GM21717 (cell line): ENCODE measurements at regions not wholly inside any gene's neighbourhood (a gene's known extent, or its start where the extent isn't known, plus 50 kb on each side); places are given as distances from the start of the nearest gene placed in this dataset.
"Not testable (repeated sequence)": the region's sequence is repeated elsewhere in the genome, so short reads cannot be mapped to it uniquely, and the experiment has no call there.

ENCODE experiments used
- ATAC-seq: cut with Tn5 transposase; IDR thresholded peaks from one replicate; pipeline ENCODE4 v1.9.1; 2021; ENCODE audit warnings: mild to moderate bottlenecking, moderate library complexity; ENCODE audit not compliant: unreplicated experiment

- no peak for ATAC-seq
These were observed 303.5 kb upstream of the ZNF804A start for GRCh38 chr2:184294831-184295230.

DNA sequence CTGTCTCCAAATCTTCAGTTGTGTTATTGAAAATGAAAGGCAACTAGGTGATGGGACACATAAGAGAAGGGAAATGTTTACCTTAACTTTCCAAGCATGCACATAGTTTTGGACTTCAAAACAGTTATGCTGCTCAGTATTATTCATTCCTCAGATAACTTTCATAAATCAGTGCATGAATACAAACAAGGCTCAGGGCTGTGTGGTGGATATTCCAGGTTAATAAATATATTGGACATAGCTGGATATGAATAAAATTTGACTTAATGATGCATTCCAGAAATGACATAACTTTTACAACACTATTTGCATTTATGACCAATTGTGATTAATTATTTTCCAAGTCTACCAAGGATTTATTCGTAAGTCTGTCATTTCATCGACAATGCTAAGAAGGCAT, 301.2 kb upstream of the ZNF804A start:
- no peak for ATAC-seq

DNA sequence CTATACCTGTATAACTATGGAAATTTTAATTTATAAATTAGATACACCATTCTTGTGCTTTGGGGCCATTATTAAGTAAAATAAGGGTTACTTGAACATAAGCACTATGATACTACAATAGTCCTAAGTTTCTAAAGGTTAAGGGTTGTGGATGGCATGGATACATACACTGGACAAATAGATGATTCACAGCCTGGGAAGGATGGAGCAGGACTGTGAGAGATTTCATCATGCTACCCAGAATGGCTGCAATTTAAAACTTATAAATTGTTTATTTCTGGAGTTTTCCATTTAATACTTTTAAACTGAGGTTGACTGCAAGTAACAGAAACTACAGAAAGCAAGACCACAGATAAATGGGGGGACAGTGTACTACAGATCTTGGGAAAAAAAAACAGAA, 295.8 kb upstream of the ZNF804A start:
- ATAC-seq, result no peak

GRCh38 chr2:184304006-184304405, 294.3 kb upstream of the ZNF804A start:
- no peak for ATAC-seq

DNA sequence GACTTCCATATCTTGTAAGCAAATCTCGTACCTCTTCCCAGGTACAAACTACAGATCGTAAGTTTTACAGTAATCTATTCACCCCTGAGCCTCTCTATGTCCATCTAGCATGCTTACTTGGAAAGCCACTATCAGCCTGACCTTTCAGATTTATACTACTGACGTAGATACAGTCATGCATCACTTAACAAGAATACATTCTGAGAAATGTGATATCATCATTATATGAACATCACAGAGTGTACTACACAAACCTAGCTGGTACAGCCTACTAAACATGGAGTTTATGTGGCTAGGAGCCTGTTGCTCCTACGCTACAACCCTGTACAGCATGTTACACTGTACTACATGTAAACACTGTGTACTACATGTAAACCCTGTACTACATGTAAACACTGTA, 293.2 kb upstream of the ZNF804A start:
- no peak for ATAC-seq

- no peak for ATAC-seq
These were observed 289.6 kb upstream of the ZNF804A start for GRCh38 chr2:184308706-184309105.

DNA sequence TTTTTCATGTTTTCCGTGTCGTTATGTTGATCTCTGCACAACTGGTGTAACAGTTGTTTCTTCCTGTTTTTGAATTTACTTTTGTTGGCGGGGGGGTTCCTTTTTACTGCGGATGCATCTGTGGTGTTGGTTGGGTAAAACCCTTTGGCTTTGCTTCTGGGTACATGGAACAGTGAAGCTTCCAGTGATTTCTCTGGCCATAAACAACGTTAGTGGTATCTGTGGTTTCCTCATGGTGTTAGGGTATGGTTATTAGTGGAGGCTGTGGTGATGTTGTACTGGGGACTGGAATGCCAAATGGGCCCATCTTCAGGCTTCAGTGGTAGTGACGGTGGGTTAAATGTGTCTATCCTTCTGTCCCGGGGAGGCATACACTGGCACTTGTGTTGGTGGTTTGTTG, 285.4 kb upstream of the ZNF804A start:
- ATAC-seq, result no peak

GRCh38 chr2:184314829-184315228, 283.5 kb upstream of the ZNF804A start:
- ATAC-seq, result no peak

DNA sequence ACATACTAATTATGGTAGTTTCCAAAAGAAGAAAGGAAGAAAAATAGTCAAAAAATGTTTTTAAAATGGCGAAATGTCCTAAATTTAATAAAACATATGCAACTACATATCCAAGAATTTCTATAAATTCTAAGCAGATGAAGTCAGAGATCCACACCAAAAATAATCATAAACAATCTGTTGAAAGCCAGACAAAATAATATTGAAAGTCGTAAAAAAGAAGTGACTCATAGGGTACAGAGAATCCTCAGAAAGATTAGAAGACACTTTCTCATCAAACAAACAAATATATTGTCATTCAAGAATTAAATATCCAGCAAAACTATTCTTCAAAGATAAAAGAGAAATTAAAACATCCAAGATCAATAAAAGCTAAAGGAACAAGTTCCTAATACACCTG, 281.4 kb upstream of the ZNF804A start:
- no peak for ATAC-seq

DNA sequence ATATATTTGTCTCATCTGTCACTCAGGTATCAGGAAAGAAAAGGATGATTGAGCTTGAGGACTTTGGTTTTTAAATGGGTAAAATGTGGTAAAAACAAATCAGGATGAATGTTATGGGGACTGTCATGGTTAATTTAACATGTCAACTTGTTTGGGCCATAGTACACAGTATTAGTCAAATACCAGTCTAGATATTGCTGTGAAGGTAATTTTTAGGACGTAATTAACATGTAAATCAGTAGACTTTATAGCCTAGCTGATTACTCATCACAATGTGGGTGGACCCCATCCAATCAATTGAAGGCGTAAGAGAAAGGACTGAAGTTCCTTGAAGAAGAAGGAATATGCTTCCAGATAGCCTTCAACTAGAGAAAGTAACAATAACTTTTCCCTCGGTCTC, 275.7 kb upstream of the ZNF804A start:
- no peak for ATAC-seq

DNA sequence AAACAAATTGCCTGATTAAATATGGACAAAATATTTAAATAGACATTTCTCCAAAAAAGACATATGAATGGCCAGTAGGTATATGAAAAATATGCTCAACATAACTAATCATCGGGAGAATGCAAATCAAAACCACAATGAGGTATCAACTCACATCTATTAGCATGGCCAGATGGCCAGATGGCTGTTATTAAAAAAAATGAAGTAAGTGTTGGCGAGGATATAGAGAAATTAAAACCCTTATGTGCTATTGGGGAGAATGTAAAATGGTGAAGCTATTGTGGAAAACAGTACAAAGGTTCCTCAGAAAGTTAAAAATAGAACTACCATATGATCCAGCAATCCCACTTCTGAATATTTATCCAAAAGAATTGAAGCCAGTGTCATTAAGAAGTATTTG, 272.3 kb upstream of the ZNF804A start:
- no peak for ATAC-seq

GRCh38 chr2:184327805-184328204, 270.5 kb upstream of the ZNF804A start:
- not testable (repeated sequence) for ATAC-seq

DNA sequence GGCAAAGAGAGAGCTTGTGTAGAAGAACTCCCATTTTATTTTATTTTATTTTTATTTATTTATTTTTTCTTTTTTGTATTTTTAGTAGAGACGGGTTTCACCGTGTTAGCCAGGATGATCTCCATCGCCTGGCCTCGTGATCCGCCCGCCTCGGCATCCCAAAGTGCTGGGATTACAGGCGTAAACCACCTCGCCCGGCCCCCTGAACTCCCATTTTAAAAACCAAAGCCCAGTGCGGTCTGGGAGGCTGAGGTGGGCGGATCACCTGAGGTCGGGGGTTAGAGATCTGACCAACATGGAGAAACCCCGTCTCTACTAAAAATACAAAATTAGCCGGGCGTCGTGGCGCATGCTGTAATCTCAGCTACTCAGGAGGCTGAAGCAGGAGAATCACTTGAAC, 267.8 kb upstream of the ZNF804A start:
- ATAC-seq, result not testable (repeated sequence)

DNA sequence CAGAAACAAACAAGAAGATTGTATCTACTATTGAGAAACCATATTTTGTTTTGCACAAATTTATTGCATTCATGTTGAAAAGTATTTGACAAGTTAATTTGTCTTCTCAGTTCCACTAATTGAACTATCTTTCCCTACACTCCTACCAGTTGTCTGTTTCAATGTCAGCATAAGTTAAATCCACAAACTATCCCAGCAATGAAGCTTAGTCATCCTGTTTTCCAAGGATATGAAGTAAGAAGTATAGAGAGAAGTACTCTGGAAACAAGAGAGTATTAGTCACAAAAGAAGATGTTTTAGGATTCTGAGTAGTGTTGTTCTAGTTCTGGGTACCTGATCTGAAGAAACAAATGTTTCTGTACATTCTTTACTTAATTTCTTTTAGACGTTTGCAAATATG, 261.6 kb upstream of the ZNF804A start:
- ATAC-seq, result no peak

DNA sequence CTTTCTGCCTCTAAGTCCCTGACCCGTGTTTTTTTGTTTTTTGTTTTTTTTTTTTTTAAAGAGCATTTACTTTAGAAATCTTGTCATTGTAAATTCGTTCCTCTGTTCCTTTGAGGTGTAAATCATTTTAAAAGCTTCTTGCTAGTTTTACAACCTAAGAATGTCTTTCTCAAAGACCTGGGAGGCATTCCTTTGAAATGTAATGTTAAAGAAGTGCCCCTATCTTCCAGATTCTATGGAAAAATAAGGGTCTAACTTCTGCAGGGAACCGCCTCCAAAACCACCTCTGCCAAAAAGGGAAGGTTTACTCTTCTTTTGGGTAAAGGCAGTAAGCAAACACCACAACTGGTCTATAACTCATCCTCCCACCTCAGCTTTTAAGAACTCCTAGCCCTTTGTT, 259.6 kb upstream of the ZNF804A start:
- no peak for ATAC-seq

DNA sequence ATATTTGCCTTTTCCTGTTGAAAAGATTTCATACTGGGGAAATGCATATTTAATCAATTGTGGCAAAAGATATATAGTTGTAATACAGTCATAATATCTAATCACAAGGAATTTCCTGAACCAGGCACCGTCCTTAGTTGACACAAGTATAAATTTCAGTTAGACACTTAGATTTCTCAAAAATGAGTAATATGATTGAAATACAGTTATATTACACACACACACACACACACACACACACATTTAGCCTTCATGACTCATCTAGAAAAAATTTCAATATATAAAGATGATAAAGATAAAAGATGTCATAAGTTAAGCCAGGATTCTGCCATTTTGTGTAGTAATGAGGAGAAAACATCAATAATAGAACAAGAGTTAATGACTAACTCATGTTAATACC, 258.4 kb upstream of the ZNF804A start:
- no peak for ATAC-seq

GRCh38 chr2:184346338-184346862, 251.9 kb upstream of the ZNF804A start:
- no peak for ATAC-seq

DNA sequence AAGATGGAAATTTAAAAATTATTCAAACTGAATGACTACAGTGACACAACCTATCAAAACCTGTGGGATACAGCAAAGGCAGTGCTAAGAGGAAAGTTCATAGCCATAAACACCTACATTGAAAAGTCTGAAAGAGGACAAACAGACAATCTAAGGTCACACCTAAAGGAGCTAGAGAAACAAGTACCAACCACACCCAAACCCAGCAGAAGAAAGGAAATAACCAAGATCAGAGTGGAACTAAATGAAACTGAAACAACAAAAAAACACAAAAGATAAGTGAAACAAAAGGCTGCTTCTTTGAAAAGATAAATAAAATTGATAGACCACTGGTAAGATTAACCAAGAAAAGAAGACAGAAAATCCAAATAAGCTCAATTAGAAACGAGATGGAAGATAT, 247.2 kb upstream of the ZNF804A start:
- no peak for ATAC-seq

GRCh38 chr2:184357033-184357432, 241.3 kb upstream of the ZNF804A start:
- ATAC-seq, result no peak

- ATAC-seq, result no peak
These were observed 238.9 kb upstream of the ZNF804A start for GRCh38 chr2:184359379-184359778.

GRCh38 chr2:184363213-184363612, 235.1 kb upstream of the ZNF804A start:
- no peak for ATAC-seq

- ATAC-seq, result no peak
These were observed 231.1 kb upstream of the ZNF804A start for GRCh38 chr2:184367211-184367610.

DNA sequence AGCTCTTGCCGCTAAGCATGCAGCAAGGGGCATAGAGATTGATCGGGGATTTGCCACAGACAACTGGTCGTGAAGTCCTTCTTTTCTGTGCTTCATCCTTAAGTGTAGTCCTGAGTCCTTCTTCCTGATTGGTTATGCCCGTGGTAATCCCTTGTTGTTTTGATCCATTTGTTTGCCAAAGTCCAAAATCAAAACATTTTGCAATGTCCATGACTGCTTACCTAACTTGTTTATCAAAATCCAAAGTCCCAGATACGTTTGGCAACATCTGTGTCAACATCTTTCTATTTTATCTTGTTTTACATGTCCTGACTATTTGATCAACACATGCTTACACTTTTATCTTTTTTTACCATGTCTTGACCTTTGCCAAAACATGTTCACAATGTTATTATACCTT, 229.0 kb upstream of the ZNF804A start:
- no peak for ATAC-seq

- ATAC-seq, result no peak
These were observed 227.4 kb upstream of the ZNF804A start for GRCh38 chr2:184370954-184371353.
